Calu3 (cell line): ENCODE measurements at regions not wholly inside any gene's neighbourhood (a gene's known extent, or its start where the extent isn't known, plus 50 kb on each side); places are given as distances from the start of the nearest gene placed in this dataset.

ENCODE experiments used
- BruUV-seq: library from RNA; stranded (reverse); fragments of 400-500 nt; replicated peaks from 2 replicates; lab custom pipeline; 2021; lab: Mats Ljungman, UMichigan
- CTCF ChIA-PET: fragments of 300-600 bp; sonication (Branson Sonifier 250); formaldehyde crosslinking; loops from one replicate; lab custom pipeline; 2022; ENCODE audit warnings: antibody characterized with exemption; lab: Charles Lee
- DNase-seq: peaks from one replicate; pipeline ENCODE4 v3.0.0; 2022
- H3K27ac Mint-ChIP-seq: one replicate; pipeline ENCODE4 v1.8.0; 2022; ENCODE audit warnings: mixed read lengths; ENCODE audit not compliant: unreplicated experiment
- H3K27me3 Mint-ChIP-seq: one replicate; pipeline ENCODE4 v1.8.0; 2022; ENCODE audit warnings: mixed read lengths; ENCODE audit not compliant: unreplicated experiment
- H3K36me3 Mint-ChIP-seq: one replicate; pipeline ENCODE4 v1.8.0; 2022; ENCODE audit warnings: mild to moderate bottlenecking, moderate library complexity, mixed read lengths; ENCODE audit not compliant: insufficient read depth, unreplicated experiment
- H3K4me1 Mint-ChIP-seq: one replicate; pipeline ENCODE4 v1.8.0; 2022; ENCODE audit warnings: mild to moderate bottlenecking, low read depth, mixed read lengths; ENCODE audit not compliant: unreplicated experiment
- H3K4me3 Mint-ChIP-seq: one replicate; pipeline ENCODE4 v1.8.0; 2022; ENCODE audit warnings: mild to moderate bottlenecking, low read depth, moderate library complexity, mixed read lengths; ENCODE audit not compliant: unreplicated experiment
- H3K9me3 Mint-ChIP-seq: one replicate; pipeline ENCODE4 v1.8.0; 2022; ENCODE audit warnings: low read depth, mixed read lengths; ENCODE audit not compliant: unreplicated experiment
- CTCF ChIP-seq: fragments of 200-600 bp; IDR thresholded peaks from one replicate; pipeline ENCODE4 v1.8.0; 2022; ENCODE audit warnings: antibody characterized with exemption; ENCODE audit not compliant: unreplicated experiment
- intact Hi-C: fragments of 100-400 bp; cut with micrococcal nuclease; formaldehyde crosslinking; loops from one replicate; pipeline ENCODE4 v1.10.0; 2022; ENCODE audit not compliant: unreplicated experiment

GRCh38 chr2:181183878-181184542 is 203.6 kb downstream of the UBE2E3 start:
- no peak for TF ChIP-seq CTCF
- no peak overlapping the region for H3K4me3 Mint-ChIP-seq
- CTCF ChIA-PET: no interaction called here
- H3K27me3 Mint-ChIP-seq: no peaks in the 10 kb centered on the region
- H3K4me1 Mint-ChIP-seq: no peaks in the 10 kb centered on the region
- intact Hi-C loops: no loop called here
- H3K9me3 Mint-ChIP-seq: no peaks in the 10 kb centered on the region
- DNase-seq: no peak
- BruUV-seq: no TSS peak
- H3K27ac Mint-ChIP-seq: no peak overlapping the region
- H3K36me3 Mint-ChIP-seq: no peaks in the 10 kb centered on the region

GRCh38 chr2:181185421-181185820 is 205.0 kb downstream of the UBE2E3 start:
- no peak for DNase-seq
- intact Hi-C loops: no loop called here
- no peak overlapping the region for H3K27ac Mint-ChIP-seq
- H3K27me3 Mint-ChIP-seq: no peaks in the 10 kb centered on the region
- CTCF ChIA-PET: no interaction called here
- H3K4me1 Mint-ChIP-seq: no peaks in the 10 kb centered on the region
- no peak for TF ChIP-seq CTCF
- no peaks in the 10 kb centered on the region for H3K9me3 Mint-ChIP-seq
- no peak overlapping the region for H3K4me3 Mint-ChIP-seq
- H3K36me3 Mint-ChIP-seq: no peaks in the 10 kb centered on the region
- no TSS peak for BruUV-seq

- Mint-ChIP-seq H3K27ac (no peak overlapping the region), H3K27me3 (no peaks in the 10 kb centered on the region), H3K4me1 (no peaks in the 10 kb centered on the region), H3K9me3 (no peaks in the 10 kb centered on the region), H3K4me3 (no peak overlapping the region), H3K36me3 (no peaks in the 10 kb centered on the region)
- TF ChIP-seq CTCF: no peak
- intact Hi-C loops: no loop called here
- no TSS peak for BruUV-seq
- no peak for DNase-seq
- CTCF ChIA-PET: no interaction called here
Measured at GRCh38 chr2:181185948-181186347, 205.5 kb downstream of the UBE2E3 start.

DNA sequence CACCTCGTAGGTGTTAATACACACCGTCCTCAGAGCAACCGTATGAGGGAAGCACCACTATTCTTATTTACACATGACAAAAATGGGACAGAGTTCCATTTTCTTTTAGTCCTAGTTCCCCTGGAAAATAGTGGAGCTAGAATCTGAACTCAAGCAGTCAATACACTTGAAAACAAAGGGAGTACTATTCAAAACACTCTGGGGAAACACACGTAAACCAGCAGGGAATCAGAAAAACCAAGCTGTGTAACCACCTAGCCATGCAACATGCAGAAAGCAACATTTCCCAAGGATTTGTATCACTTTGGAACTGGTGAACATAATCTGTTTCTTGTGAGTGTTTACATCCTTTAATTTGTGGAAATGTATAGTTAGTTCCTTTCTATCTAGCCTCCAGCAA is 208.2 kb downstream of the UBE2E3 start:
- no peaks in the 10 kb centered on the region for H3K36me3 Mint-ChIP-seq
- H3K4me1 Mint-ChIP-seq: no peaks in the 10 kb centered on the region
- CTCF ChIA-PET: no interaction called here
- no peaks in the 10 kb centered on the region for H3K9me3 Mint-ChIP-seq
- no peak overlapping the region for H3K27ac Mint-ChIP-seq
- no peak overlapping the region for H3K4me3 Mint-ChIP-seq
- TF ChIP-seq CTCF: no peak
- intact Hi-C loops: no loop called here
- DNase-seq: no peak
- H3K27me3 Mint-ChIP-seq: no peaks in the 10 kb centered on the region
- BruUV-seq: no TSS peak
